Panc1 (cell line): ENCODE measurements at regions not wholly inside any gene's neighbourhood (a gene's known extent, or its start where the extent isn't known, plus 50 kb on each side); places are given as distances from the start of the nearest gene placed in this dataset.

ENCODE experiments used
- ATAC-seq: fragments of 200-7000 bp; cut with Tn5 transposase; 2 replicates; pipeline ENCODE4 v1.9.1; 2020; ENCODE audit warnings: mild to moderate bottlenecking, moderate library complexity
- BruUV-seq: library from RNA; stranded (reverse); fragments of 400-500 nt; replicated peaks from 2 replicates; lab custom pipeline; 2021; lab: Mats Ljungman, UMichigan
- CTCF ChIA-PET: fragments of 300-600 bp; sonication (Branson Sonifier 250); formaldehyde crosslinking; loops from one replicate; lab custom pipeline; 2022; ENCODE audit warnings: antibody characterized with exemption; lab: Charles Lee
- POLR2A ChIA-PET: fragments of 300-600 bp; sonication (Branson Sonifier 250); formaldehyde crosslinking; loops from one replicate; lab custom pipeline; 2022; ENCODE audit warnings: antibody characterized with exemption; lab: Charles Lee
- DNase-seq: peaks from one replicate; pipeline ENCODE4 v3.0.0-alpha.2; 2010; ENCODE audit warnings: low read depth, low spot score
- H3K27ac ChIP-seq: 2 replicates; pipeline ENCODE4 v1.5.1; 2011; ENCODE audit warnings: mild to moderate bottlenecking, low read length, inconsistent platforms
- H3K27me3 ChIP-seq: fragments of 200-500 bp; sonication (Bioruptor generic); 2 replicates; pipeline ENCODE4 v1.6.0; 2014; ENCODE audit warnings: low read length, inconsistent platforms; ENCODE audit not compliant: control insufficient read depth, insufficient read depth
- H3K36me3 ChIP-seq: fragments of 200-500 bp; sonication (Bioruptor generic); 2 replicates; pipeline ENCODE4 v1.5.1; 2014; ENCODE audit warnings: inconsistent platforms, mild to moderate bottlenecking, low read length, moderate library complexity; ENCODE audit not compliant: control insufficient read depth, insufficient read depth
- H3K4me1 ChIP-seq: 2 replicates; pipeline ENCODE4 v1.5.1; 2011; ENCODE audit warnings: inconsistent platforms, mild to moderate bottlenecking, low read length, moderate library complexity; ENCODE audit not compliant: control insufficient read depth, insufficient read depth
- H3K4me3 ChIP-seq, 2 experiments: 2 replicates each; pipeline ENCODE4 v1.5.1; 2011 to 2012; ENCODE audit warnings: low read depth in 2 of 2, low read length in 2 of 2, mild to moderate bottlenecking in 2 of 2, inconsistent platforms in 1 of 2, moderate library complexity in 1 of 2
- H3K9me3 ChIP-seq: fragments of 200-500 bp; sonication (Bioruptor generic); 2 replicates; pipeline ENCODE4 v1.5.1; 2014; ENCODE audit warnings: low read depth, mild to moderate bottlenecking, inconsistent platforms, low read length, moderate library complexity; ENCODE audit not compliant: control insufficient read depth, insufficient read depth
- CTCF ChIP-seq: fragments of 450-650 bp; IDR thresholded peaks from 2 replicates; pipeline ENCODE4 v1.5.1; 2017; ENCODE audit warnings: mild to moderate bottlenecking
- POLR2AphosphoS5 ChIP-seq: IDR thresholded peaks from 2 replicates; pipeline ENCODE4 v1.6.1; 2012; ENCODE audit warnings: mild to moderate bottlenecking, low read depth, low read length, moderate library complexity
- REST ChIP-seq, 2 experiments: IDR thresholded peaks; 2 replicates each; pipeline ENCODE4 v1.6.1; 2011 to 2012; ENCODE audit warnings: low read depth in 2 of 2, control low read depth in 1 of 2, low read length in 1 of 2, mild to moderate bottlenecking in 1 of 2, moderate library complexity in 1 of 2; ENCODE audit not compliant: insufficient read depth in 1 of 2
- SIN3A ChIP-seq: IDR thresholded peaks from 2 replicates; pipeline ENCODE4 v1.6.1; 2012; ENCODE audit warnings: low read depth, mild to moderate bottlenecking, low read length, moderate library complexity, borderline replicate concordance; ENCODE audit not compliant: insufficient read depth
- TCF7L2 ChIP-seq: IDR thresholded peaks from 2 replicates; pipeline ENCODE4 v1.6.1; 2011; ENCODE audit warnings: mild to moderate bottlenecking, low read depth, low read length, inconsistent platforms
- in situ Hi-C: cut with HindIII; loops from 2 replicates; pipeline ENCODE4 v1.10.0; 2016; ENCODE audit warnings: low sequenced_read_pairs, low pct_unique_long_range_greater_than_20kb
- intact Hi-C: fragments of 100-400 bp; cut with micrococcal nuclease; formaldehyde crosslinking; loops from one replicate; pipeline ENCODE4 v1.10.0; 2022; ENCODE audit not compliant: unreplicated experiment

- in situ Hi-C loops (no loop called here), intact Hi-C loops (no loop called here)
- ChIA-PET POLR2A (no interaction called here), CTCF (no interaction called here)
- H3K4me3 ChIP-seq: no peak overlapping the region
- no peak for TF ChIP-seq CTCF
- no peak for TF ChIP-seq TCF7L2
- TF ChIP-seq SIN3A: no peak
- no peak for TF ChIP-seq POLR2AphosphoS5
- TF ChIP-seq REST (IDR thresholded peaks at IDR 0.05; ENCODE audit: insufficient read depth in 1 of 2, low read depth in 2 of 2, low read length in 1 of 2): no peak
- H3K27me3 ChIP-seq: no peaks in the 10 kb centered on the region
- ATAC-seq (no peak), DNase-seq (no peak)
- no peak overlapping the region for H3K27ac ChIP-seq
- H3K36me3 ChIP-seq: no peaks in the 10 kb centered on the region
- H3K9me3 ChIP-seq: no peaks in the 10 kb centered on the region
- BruUV-seq: no TSS peak
- H3K4me1 ChIP-seq: no peaks in the 10 kb centered on the region
Measured at GRCh38 chrX:34879346-34879745, 63.2 kb upstream of the FAM47B start.

- Histone ChIP-seq H3K27ac (no peak overlapping the region), H3K4me3 (no peak overlapping the region), H3K27me3 (no peaks in the 10 kb centered on the region), H3K4me1 (no peaks in the 10 kb centered on the region), H3K36me3 (no peaks in the 10 kb centered on the region), H3K9me3 (no peaks in the 10 kb centered on the region)
- TF ChIP-seq POLR2AphosphoS5 (no peak), REST (IDR thresholded peaks at IDR 0.05; ENCODE audit: insufficient read depth in 1 of 2, low read depth in 2 of 2, low read length in 1 of 2) (no peak), TCF7L2 (no peak), SIN3A (no peak), CTCF (no peak)
- in situ Hi-C loops (no loop called here), intact Hi-C loops (no loop called here)
- ATAC-seq (no peak), DNase-seq (no peak)
- ChIA-PET POLR2A (no interaction called here), CTCF (no interaction called here)
- no TSS peak for BruUV-seq
Measured at GRCh38 chrX:34879886-34880285, 62.7 kb upstream of the FAM47B start.
